H1 (cell line): ENCODE measurements at regions not wholly inside any gene's neighbourhood (a gene's known extent, or its start where the extent isn't known, plus 50 kb on each side); places are given as distances from the start of the nearest gene placed in this dataset.

Experiments
- CHD2 ChIP-seq: IDR thresholded peaks from 2 replicates; pipeline ENCODE4 v1.6.1; 2012; ENCODE audit warnings: low read length, improper control_type of control experiment
- POU5F1 ChIP-seq: IDR thresholded peaks from 2 replicates; pipeline ENCODE4 v1.6.1; 2011; ENCODE audit warnings: low read depth, mild to moderate bottlenecking, low read length, moderate library complexity
- RAD21 ChIP-seq, 2 experiments: IDR thresholded peaks in 1 of 2; conservative IDR thresholded peaks in 1 of 2; 2 replicates each; pipeline ENCODE4 v1.6.1; 2011; ENCODE audit warnings: low read depth in 2 of 2, low read length in 2 of 2, improper control_type of control experiment in 1 of 2, inconsistent platforms in 1 of 2, mild to moderate bottlenecking in 1 of 2, moderate library complexity in 1 of 2

- TF ChIP-seq CHD2 = no peak
- TF ChIP-seq RAD21 (IDR thresholded peaks at IDR 0.05 in 1 of 2, conservative IDR thresholded peaks at IDR 0.05 in 1 of 2; ENCODE audit: low read depth in 2 of 2, low read length in 2 of 2) = no peak
- TF ChIP-seq POU5F1 = no peak
These were observed 173.8 kb upstream of the SLC30A5 start for GRCh38 chr5:68919988-68920490.
